GM04503 (cell line): ENCODE measurements at regions not wholly inside any gene's neighbourhood (a gene's known extent, or its start where the extent isn't known, plus 50 kb on each side); places are given as distances from the start of the nearest gene placed in this dataset.
A peak's percentile ranks its signal among the peaks of the same experiment; 100 is the strongest.
"Not testable (repeated sequence)": the region's sequence is repeated elsewhere in the genome, so short reads cannot be mapped to it uniquely, and the experiment has no call there.

Source experiments
- DNase-seq: peaks from one replicate; pipeline ENCODE4 v3.0.0-alpha.2; 2012; ENCODE audit warnings: low read depth

DNA sequence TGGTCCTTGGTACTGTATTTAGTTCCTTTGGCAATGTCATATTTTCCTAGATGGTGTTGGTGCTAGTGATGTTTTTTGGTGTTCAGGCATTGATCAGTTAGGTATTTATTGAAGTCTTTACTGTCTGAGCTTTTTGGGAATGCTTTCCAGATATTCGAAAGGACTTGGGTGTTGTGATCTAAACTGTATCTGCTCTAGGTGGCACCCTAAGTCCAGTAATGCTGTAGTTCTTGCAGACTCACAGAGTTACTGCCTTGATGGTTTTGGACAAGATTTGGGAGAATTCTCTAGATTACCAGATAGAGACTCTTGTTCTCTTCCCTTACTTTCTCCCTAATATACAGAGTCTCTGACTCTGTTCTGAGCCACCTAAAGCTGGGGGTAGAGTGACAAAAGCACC, 513.6 kb upstream of the PITX2 start:
- DNase-seq = peak; percentile 21

DNA sequence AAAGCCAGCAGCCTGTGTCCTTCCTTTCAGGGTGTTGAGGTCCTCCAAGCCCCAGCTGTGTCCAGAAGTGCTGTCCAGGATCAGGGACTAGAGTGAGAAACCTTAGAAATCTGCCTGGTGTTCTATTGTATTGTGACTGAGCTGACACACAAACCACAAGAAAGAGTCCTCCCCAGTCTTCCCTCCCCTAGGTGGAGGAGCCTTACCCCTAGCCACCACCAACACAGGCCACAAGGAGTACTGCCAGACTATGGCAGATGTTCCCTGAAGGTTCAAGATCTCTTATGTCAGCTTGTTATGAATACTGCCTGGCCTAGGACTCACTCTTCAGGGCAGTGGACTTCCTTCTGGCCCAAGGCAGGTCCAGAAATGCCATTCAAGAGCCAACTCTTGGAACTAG, 514.1 kb upstream of the PITX2 start:
- DNase-seq = no peak

DNA sequence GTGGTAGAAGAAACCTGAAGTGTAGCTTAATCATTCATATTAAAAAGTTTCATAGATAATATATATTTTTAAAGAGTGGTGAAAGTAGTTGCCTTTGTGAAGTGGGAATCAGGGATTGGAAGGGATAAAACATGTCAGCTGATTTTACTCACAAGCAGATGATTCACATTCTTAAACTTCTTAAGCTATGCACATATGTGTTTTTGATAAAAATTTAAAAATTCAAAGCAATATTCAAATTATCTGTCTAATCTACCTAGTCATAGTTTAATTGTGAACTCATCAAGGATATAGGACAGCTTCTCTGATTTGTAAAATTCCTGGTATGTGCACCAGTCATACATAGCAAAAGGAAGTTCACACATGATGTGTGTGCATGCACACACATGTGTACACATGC, 520.6 kb upstream of the PITX2 start:
- no peak for DNase-seq

DNA sequence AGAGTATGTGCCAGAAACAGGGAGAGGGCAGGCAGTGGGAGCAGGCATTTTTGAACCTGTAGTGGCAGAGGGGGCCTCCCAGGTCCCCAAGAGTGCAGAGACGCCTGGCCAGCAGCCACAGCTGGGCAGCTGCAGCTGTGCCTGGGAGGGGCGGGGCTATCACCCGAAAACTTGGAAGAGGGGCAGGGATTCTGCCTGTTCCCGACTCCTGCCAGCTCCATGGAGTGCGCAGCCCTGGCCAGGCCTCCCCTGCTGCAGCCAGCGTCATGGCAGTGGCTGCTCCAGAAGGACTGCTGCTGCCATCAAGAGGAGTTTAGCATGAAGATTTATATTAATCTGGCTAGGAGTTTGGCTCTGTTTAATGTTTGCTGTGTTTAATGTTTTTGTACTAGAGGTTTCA, 532.1 kb upstream of the PITX2 start:
- no peak for DNase-seq

DNA sequence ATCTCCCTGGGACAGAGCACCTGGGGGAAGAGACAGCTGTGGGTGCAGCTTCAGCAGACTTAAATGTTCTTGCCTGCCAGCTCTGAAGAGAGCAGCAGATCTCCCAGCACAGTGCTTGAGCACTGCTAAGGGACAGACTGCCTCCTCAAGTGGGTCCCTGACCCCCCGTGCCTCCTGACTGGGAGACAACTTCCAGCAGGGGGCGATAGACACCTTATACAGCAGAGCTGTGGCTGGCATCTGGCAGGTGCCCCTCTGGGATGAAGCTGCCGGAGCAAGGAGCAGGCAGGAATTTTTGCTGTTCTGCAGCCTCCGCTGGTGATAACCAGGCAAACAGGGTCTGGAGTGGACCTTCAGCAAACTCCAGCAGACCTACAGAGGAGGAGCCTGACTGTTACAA, 541.7 kb upstream of the PITX2 start:
- DNase-seq = not testable (repeated sequence)

DNA sequence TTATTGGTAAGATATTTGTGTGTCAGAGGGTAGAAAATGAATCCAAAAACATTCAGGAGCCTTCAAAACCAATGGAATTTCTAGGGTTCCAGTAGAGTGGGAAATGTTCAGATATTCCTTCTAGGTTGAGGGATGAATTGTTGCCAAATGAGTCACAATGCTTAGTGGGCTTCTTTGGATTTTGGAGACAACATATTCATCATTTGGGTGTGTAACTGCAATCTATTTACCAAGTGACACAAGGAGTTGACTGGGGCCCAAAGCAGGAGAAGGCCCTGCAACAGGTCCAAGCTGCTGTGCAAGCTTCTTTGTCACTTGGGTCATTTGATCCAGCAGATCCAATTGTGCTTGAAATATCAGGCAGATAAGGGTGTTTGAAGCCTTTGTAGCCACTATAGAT, 551.5 kb upstream of the PITX2 start:
- DNase-seq = no peak

DNA sequence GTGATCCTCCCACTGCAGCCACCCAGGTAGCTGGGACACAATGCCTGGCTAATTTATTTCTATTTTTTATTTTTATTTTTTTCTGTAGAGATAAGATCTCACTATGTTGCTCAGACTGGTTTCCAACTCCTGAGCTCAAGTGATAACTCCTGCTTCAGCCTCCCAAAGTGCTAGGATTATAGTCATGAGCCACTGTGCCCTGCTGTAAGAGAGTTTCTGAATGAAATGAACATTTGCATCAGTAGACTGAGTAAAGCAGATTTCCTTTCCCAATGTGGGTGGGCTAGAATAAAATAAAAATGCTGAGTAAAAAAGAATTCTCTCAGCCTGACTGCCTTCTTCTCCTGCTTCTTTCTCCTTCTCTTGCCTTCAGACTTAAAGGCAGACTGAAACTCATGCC, 555.4 kb upstream of the PITX2 start:
- DNase-seq = no peak

DNA sequence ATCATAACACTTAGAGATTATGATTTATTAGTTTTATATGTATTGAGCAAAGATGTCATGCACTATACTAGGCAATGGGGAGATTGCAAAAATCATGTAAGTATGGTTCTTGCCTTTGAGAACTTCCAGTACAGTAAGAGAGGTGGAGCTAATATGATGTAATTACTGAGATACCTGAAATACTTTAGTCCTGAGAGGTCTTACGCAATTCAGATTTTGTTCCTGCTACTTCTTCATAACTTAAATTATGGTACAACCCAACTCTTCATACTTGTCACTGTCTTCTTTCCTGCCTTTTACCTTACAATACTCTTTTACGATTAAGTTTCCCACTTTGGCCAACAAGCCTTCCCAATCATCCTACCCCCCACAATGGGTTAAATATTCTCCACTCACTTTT, 564.2 kb upstream of the PITX2 start:
- DNase-seq = no peak

DNA sequence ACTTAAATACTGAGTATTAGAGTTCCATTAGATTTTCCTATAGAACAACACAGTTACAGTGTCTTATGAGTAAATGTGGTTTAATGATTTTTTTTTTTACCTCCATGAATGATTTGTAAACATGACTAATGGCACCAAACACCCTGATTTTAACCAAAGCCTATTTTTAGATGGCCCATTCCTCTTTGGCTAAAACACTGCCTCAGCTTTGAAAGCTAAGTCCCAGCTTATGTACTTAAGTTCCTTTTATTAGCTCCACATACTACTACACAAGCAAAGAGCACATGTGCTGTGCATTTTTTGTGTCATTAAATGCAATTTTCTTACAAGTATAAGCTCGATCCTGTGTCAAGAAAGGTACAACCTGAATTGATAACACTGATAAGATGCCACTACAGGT, 575.6 kb upstream of the PITX2 start:
- no peak for DNase-seq

DNA sequence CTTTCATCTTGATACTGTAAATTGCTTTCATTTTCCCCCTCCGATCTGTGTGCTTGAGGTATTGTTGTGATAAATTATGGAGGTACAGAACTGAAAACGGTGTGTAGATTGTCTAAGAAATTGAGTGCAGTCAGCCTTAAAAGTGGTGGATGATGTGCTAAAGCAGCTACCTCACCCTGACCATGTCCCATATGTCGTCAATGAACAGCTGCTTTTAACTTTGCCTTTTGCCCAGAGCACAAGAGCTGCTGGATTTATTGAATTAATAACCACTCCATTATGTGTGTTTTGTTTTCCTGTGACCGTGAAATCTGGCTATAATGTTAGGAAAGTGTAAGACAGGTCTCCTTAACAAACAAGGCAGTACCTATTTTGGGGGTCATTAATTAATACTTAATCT, 581.9 kb upstream of the PITX2 start:
- DNase-seq = no peak

DNA sequence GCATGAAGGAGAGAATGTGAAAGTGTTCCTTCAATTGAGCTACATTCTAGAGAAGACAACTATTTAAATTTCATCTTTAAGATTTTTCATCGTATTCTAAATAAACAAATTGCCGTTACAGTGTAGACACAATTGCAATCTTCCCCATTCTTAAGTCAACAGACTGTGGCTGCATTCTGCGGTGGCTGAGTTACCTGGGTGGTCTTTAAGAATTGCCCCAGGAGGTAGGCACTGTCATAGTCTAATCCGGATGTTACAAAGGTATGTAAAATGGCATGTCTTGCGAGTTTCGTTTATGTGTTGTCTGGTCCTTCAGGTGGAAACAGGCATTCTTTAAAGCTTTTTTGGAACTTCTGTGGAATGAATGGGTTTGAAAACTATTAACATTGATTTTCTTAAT, 586.1 kb upstream of the PITX2 start:
- DNase-seq = no peak

DNA sequence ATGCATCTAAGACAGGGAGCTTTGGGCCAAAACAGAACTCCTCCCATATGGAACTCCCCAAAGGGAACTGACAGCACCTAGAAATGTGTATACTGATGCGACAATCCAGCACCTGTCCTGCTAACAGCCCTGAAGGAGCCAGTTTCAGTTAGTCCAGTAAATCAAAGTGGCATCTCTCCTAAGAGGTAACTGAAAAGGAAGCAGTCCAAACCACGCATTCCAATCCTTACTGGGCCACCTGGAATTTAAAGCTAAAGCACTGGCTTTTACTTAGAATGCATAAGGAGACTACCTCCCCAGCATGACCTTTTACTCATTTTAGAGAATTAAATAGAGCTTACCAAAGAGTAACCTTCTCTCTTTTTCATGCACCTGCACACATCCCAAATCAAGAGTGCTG, 586.8 kb upstream of the PITX2 start:
- DNase-seq = no peak

DNA sequence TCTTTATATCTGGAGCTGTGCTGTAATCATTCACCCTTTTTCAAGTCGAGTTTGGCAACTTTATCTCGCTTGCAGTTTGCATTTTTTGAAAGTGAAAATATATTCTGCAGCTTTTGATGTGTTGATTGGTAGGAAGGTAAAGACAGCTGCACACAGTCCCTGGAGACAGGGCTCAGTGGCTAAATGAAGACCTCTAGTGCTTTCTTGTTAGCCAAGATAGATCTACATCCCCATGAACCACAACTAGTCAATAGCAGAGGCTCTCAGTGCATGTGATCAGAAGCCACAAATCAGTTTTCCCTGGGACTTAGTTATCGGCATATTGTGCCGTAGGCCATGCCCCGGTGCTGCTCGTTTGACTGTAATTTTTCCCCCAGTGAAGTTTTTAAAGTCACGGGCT, 587.7 kb upstream of the PITX2 start:
- DNase-seq = no peak

DNA sequence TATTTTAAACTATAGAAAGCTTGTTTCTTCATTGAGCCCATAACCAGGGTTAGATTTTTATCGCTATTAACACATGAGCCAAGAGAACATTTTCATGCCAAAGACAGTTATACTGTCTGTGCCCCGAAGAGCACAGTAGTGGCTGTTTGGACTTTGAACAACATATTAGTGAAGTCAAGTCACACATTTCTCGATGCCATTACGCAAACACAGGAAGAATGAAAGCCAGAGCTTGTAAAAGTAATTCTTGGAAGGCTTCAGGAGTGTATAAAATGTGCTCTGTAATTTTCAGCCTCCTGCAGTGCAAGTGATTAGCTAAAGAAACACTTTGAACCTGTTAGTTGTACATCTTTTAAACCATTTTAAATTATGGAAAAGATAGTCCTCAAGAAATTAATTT, 590.7 kb upstream of the PITX2 start:
- DNase-seq = peak; percentile 36

DNA sequence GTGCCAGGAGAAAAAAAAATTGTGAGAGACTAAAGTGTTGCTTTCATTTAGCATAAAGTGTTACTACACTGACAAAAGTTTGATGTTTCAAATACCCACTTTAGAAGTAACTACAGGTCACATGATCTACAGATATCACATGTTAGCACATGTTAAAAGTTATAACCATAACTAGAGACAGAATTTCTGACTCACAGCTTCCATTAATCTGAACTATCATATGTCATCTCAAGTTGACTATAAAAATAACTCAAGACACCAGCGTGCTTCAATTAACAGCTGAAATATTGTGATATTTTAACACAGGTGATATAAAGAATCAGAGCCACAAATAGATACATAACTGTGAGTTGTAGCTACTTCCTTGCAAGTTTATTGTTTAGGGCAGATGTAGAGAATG, 591.5 kb upstream of the PITX2 start:
- no peak for DNase-seq

DNA sequence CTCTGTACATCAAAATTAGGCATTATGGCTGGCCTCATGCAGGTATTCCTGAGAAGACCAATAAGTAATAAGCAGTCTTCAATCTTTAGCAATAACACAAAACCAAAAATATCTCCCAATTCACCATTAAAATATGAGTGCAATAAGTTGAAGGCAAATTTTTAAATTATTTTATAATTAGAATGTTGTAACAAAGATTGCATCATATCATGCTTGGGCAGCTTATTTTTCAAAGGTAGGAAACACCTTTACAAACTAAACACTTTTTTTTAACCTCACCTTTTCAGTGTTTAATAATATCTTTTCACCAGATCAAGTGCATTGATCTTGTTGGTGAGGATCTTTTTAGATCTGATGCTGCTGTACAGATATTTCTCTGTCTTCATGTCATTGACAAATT, 592.9 kb upstream of the PITX2 start:
- no peak for DNase-seq

DNA sequence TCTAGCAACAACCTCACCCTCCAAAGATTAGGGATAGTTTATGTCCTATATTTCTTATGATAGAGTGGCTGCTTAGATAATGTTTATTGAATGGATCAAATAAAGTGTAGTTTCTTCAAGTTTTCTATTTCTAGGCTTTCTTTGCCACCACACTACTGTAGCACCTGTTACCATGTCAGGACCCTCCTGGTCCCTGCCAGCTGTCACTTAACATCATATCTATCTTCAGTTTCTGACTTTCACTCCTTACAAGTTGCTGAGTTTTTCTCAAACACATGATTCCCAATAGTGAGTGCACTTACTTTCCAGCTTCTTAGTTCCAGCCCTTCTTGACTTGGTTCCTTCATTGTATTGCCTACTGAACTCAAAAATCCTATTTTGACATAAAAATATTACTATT, 593.9 kb upstream of the PITX2 start:
- no peak for DNase-seq

DNA sequence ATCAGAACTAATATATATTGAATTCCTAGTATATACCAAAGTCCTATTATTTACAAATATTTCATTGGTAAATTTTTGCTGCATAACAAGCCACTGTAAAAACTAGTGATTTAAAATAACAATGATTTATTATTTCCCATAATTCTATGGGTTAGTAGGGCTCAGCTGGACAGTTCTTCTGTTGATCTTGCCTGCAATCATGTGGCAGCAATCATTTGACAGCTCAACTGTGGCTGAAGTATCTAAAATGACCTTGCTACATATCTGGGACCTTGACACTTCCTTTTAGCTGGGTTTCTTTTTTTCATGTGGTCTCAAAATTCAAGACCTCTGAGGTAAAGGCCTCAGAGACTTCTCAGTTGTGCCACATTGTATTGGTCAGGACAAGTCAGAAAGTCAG, 598.5 kb upstream of the PITX2 start:
- no peak for DNase-seq

DNA sequence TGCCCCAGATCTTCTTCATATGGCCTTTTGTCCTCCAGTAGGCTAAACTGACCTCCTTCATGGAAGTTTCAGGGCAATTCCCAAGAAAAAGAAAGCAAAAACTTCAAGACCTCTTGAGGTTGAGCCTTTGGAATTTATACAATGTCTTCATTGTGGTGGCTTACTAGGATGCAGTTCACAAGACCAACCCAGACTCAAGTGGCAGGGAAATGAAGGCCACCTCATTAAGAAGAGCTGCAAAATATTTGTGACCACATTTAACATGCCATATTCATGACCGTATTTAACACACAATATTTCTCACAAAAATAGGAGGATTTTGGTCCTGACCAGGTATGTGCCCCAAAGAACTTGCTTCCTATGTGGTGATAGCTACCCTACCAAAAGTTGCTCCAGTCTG, 605.5 kb upstream of the PITX2 start:
- peak; percentile 38 for DNase-seq

DNA sequence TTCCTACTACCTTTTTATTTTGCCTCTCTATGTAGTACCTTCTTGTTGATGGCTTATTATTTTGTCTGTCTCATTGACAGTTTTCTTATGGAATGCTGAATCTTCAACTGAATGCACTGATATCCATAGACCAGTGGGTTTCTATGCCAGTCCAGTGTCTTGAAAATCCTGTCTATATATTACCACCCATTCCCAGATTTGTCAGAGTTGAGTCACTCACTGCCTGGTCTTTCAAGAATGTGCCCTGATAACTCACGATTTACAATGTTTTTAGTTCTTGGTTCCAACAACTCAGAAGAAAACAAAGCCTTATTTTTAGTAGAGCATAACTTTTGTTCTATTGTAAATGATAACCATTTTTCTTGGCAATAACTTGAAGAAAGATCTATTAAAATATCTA, 606.0 kb upstream of the PITX2 start:
- DNase-seq = peak; percentile 58

DNA sequence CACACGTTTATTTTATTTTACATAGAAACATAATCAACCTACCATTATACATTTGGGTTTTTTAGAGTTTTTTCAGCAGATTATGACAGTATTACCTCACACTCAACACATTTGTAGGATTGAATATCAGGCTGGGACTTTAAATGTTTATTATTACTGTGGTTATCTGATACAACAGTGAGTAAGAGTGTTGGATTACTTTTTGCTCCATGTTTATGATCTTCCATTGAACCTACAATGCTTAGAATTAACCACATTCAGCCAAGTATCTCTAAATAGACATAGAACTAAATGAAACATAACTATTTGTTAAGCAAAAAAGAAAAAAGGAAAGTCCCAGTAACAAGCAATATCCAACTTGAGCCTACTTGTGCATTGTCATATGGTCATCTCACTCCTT, 607.4 kb upstream of the PITX2 start:
- peak; percentile 48 for DNase-seq

DNA sequence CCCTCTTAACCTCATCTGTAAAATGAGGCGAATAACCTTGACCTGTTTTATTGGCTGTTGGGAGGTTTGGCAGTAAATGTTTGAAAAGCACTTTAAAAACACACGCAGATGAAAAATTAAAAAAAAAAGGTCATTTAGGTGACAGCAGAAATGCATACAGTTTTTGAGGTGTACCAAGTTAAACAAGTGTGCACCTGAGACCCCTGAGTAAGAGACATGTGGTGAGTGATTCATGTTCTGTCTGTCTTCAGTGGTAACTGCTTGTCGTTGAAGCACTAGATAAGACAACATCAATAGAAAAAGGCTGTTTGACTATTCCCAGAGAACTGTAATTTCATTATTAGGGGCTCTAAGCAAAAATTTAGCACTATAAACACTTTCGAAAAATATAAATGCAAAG, 608.4 kb upstream of the PITX2 start:
- DNase-seq = no peak

DNA sequence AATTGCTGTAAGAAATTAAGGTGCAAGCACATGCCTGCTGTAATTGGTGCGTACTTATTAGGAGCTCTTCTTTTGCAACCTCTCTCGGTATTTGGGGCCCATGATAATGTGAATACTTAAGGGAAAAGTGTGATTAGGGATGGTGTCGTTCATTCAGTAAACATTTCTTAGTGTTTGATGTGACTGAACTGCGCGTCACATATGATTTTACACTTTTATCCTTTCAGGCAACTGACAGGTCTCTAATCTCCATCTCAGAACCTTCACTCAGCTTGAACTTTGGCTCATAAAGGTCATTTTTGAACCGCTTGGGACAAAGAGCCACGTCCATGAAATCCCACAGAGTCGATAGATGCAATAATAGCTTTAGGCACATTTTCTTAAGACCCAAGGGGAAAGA, 612.1 kb upstream of the PITX2 start:
- DNase-seq = no peak

DNA sequence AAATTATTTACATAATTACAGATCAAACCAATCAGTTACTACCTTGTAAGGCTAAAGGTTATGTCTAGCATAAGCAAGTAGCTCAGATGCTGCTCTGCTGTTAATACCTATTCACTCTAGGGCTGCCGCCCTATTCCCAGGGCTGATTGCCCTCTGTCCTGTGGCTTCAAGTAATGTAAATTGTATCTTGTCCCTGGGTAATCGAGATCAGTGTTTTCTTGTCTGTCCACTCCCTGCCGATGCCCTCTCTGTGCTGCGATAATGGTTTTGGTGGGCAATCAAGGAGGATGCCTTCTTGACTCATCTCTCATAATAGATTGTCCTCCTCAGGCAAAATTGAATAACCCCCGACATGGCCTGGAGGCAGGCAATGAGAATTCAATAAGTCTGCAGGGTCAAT, 641.0 kb upstream of the PITX2 start:
- DNase-seq = no peak

DNA sequence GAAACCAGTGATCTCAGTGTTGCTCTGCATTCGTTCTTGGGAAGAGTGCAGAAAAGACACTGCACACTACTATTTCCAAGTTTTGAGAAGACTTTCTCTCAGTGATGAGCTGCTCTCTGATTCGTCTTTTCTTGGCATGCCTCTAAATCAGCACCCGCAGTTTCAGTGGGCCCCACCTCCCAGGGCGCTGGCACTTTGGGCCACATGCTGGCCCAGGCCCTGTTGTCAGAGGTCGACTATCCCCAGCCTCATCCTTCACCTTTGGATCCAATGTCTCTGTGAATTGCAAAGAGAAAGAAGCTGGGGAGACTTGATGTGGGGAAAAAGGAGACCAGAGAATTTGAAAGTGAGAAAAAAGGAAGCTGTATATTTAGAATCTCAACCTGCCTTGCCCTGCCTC, 644.1 kb upstream of the PITX2 start:
- no peak for DNase-seq

DNA sequence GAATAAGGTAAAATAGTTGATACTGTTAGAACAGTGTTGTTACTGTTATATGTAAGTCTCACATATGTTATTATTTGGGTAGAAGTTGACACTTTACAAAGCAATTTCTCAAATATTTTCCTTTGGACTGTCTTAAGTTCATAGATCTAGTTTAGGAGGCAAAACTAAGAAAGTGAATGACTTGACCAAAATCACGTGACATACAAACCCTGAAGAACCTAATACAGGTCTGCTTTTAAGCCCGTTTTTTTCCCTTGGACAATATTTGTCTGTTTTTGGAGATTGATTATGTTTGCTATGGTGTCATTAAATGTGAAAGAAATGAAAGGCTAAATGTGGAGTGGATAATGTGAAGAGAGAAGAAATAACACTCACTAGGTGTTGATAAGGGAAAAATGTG, 644.9 kb upstream of the PITX2 start:
- no peak for DNase-seq
